CD4-positive, alpha-beta T cell treated with Interleukin-17A for 1 hour (primary cell): ENCODE measurements at regions not wholly inside any gene's neighbourhood (a gene's known extent, or its start where the extent isn't known, plus 50 kb on each side); places are given as distances from the start of the nearest gene placed in this dataset.

Experiments
- DNase-seq: peaks from one replicate; pipeline ENCODE4 v3.0.0-alpha.2; 2020

- no peak for DNase-seq
Measured at GRCh38 chr2:14560716-14561115, 71.8 kb upstream of the LRATD1 start.

GRCh38 chr2:14563324-14563723, 69.2 kb upstream of the LRATD1 start:
- DNase-seq = no peak

GRCh38 chr2:14565666-14566065, 66.9 kb upstream of the LRATD1 start:
- no peak for DNase-seq

GRCh38 chr2:14567561-14567960, 65.0 kb upstream of the LRATD1 start:
- DNase-seq = no peak

GRCh38 chr2:14569294-14569693, 63.2 kb upstream of the LRATD1 start:
- no peak for DNase-seq

- DNase-seq = no peak
Measured at GRCh38 chr2:14572633-14573032, 59.9 kb upstream of the LRATD1 start.

- no peak for DNase-seq
Measured at GRCh38 chr2:14577843-14578242, 54.7 kb upstream of the LRATD1 start.
